CD4-positive, alpha-beta T cell treated with Interferon alpha-2 for 1 hour (primary cell): ENCODE measurements at regions not wholly inside any gene's neighbourhood (a gene's known extent, or its start where the extent isn't known, plus 50 kb on each side); places are given as distances from the start of the nearest gene placed in this dataset.
"Not testable (repeated sequence)": the region's sequence is repeated elsewhere in the genome, so short reads cannot be mapped to it uniquely, and the experiment has no call there.

ENCODE experiments used
- DNase-seq, 2 donors: peaks; one replicate each; pipeline ENCODE4 v3.0.0-alpha.2; 2020 to 2022

DNA sequence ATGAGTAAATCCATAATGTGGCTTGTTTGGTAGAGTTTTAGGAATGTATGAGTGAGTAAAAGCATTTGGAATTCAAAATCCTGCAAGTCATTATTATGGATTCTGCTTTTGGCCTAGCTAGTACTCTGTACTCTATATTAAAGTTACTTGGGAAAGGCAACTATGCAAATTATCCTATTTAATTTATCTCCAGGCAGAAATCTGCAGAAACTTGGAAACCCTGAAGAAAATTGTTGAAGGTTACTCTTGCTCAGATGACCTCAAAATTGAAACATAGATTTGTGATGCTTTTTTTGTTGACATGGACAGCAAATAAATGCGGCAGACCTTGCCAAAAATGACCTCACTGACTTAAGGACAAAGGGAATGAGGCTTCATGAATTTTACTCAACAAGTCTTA is 477.1 kb upstream of the EYS start:
- DNase-seq = no peak

GRCh38 chr6:66179361-66179760 is 472.3 kb upstream of the EYS start:
- no peak for DNase-seq

GRCh38 chr6:66173587-66173986 is 466.6 kb upstream of the EYS start:
- DNase-seq = no peak

DNA sequence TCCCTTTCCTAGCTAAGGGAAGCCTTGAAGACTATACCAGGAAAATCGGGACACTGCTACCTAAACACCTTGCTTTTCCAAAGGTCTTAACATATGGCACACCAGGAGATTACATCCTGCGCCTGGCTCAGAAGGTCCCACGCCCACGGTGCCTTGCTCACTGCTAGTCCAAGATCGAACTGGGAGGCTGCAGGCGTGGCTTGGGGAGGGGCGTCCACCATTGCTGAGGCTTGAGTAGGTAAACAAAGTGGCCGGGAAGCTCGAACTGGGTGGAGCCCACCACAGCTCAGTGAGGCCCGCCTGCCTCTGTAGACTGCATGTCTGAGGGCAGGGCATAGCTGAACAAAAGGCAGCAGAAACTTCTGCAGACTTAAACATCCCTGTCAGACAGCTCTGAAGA is 459.7 kb upstream of the EYS start:
- DNase-seq = not testable (repeated sequence)

- no peak for DNase-seq
Observed at GRCh38 chr6:66161546-66162108, 454.6 kb upstream of the EYS start.

GRCh38 chr6:66159937-66160336 is 452.9 kb upstream of the EYS start:
- no peak for DNase-seq

GRCh38 chr6:66153247-66153646 is 446.2 kb upstream of the EYS start:
- DNase-seq = no peak

DNA sequence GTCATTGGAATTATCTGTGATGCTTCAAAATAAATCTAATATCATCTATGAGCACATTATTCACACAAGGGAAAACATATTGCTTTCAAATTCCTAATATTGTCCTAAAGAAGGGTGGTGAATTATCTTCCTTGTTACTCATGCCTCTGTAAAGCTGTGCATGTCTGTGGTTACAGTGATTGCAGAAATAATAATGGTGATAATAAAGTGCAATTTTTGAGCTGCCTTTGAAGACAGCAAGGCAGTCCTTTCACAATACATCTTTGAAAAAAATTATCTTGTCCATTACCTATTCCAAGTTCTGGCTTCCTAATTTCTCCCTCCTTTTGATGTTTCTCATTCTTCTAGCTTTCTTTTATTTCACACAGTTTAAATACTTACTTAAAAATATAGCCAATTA is 442.1 kb upstream of the EYS start:
- no peak for DNase-seq

- no peak for DNase-seq
Observed at GRCh38 chr6:66145867-66146266, 438.8 kb upstream of the EYS start.

DNA sequence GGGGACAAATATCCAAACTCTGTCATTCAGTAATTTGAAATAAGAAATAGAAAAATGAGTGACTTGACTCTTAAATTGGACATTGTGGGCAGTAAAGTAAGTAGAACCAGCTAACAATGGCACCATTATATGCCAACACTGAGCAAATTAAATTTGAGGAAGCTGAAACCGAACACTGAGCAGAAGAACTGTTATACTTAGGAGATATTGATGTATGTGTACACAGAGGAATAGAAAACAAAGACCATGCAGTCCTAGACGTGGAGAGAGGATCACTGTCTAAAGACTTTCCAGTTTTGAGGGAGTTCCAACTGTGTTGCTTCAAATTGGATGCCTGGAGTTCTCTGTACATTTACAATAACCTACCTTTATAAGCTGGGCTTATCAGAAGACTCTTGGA is 427.0 kb upstream of the EYS start:
- DNase-seq = no peak

- no peak for DNase-seq
Observed at GRCh38 chr6:66128656-66129055, 421.6 kb upstream of the EYS start.

DNA sequence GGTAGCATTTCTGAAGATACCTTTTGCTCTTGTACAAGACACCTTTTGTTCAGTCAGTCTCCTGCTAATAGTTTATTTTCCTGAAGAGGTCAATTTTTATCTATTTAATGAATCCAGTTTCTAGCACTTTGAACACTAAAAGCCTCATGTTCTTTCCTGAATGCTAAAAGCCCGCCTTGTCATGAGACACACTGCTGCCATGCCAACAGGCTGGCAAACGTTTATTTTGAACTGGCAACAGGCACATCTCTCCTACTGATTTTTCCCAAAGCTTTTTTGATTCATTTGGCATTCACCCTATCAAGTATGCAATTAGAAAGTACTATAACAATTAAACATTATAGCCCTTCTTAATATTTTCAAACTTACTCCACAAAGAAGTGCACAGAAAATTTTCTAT is 421.2 kb upstream of the EYS start:
- no peak for DNase-seq

GRCh38 chr6:66127061-66127460 is 420.0 kb upstream of the EYS start:
- DNase-seq = no peak

DNA sequence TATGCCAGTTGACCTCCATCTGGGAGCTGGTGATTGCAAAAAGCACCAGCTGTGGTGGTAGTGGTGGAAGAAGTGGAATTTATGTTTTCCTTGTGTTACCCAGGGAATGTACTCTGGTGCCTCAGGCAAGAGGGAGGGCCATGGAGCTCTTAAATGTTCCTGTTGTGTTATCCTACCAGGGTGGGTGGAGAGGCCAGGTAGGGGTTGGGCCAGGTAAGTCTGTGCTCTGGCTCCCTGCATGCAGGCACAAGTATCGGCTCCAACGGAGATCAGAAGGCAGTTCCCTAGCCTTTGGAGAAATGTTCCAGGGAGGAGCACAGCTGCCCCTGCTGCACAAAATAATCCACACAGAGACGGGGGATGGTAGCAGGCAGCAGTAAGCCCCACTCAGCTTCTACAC is 419.3 kb upstream of the EYS start:
- no peak for DNase-seq

DNA sequence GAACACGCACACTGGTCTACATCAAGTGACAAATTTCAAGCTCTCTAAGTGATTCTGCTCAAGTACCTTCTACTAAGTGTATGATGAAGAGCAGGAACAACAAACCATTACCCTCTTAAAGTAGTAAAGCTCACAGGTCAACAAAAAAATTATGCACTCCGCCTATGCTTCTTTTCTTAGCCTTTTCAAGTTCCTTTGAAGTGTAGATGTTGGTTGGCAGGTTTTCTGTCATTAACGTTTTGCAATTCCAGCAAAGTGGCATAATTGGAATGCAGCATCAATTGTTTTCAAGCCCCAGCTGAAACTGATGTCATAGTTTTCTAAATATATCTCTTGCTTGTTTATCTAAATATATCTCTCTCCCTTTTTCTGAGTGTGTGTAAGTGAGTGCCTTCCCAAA is 396.9 kb upstream of the EYS start:
- DNase-seq = no peak

DNA sequence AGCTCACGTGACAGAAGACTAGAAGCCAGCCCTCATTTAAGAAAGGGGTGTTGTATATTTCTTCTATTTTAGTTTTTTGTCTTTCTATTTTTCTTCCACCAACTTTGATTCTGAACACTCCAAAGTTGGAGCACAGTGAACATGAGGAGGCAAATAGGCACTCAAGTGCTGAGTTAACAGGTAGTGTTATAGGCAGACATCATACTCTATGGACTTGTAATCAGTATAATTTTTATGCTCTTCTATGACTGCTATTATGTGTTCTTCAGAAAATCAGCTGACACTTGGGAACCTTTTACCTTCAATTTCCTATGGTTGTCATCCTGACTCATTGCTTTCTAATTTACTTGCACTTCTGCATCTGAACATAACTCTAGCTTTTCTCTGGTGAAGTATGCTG is 396.3 kb upstream of the EYS start:
- DNase-seq = no peak

- no peak for DNase-seq
Observed at GRCh38 chr6:66096679-66097078, 389.7 kb upstream of the EYS start.

- no peak for DNase-seq
Observed at GRCh38 chr6:66094615-66095014, 387.6 kb upstream of the EYS start.

- DNase-seq = not testable (repeated sequence)
Observed at GRCh38 chr6:66092306-66092705, 385.3 kb upstream of the EYS start.

DNA sequence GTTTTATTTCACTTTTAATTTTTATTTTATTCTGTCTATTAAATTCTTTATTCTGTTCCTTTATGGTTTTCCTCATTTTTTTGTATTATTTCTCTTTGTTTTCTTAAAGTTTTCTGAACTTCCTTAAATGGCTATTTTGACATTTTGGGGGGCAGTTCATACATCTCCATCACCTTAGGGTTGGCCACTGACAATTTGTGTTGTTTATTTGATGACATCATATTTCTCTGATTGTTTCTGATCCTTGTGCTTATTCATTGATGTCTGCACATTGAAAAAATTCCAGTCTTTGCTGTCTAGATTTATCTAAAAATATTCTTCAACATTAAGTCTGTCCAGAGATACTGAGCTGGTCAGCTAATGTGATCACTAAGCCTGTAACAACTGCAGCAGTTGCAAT is 379.5 kb upstream of the EYS start:
- DNase-seq = no peak

DNA sequence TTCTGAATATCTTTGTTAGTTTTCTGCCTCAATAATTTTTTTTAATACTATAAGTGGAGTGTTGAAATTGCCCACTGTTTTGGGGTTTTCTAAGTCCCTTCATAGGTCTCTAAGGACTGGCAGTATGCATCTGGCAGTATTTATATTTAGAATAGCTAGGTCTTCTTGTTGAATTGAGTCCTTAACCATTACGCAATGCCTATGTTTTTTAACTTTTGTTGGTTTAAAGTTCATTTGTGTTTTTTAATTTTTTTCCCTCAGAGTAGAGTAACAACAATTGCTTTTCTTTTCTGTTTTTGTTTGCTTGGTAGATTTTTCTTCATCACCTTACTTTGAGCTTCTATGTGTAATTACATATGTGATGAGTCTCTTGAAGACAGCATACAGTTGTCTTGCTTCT is 375.9 kb upstream of the EYS start:
- DNase-seq = no peak

DNA sequence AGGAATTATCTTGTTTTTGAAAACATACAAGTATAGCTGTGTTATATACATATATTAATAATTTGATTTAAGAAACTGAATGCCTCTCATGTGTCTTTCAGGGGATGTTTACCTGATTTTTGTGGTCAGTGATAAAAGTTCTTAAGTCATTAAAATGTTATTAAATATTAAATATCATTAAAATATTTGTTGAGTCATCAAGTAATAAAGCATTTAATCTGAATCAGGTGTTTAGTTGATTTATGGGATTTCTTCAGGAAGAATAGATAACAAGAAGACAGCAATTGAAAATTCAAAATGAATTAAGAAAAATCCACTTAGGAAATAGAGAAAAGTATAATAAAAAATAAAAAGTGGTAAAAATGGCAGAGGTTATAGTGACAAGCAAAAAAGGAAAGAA is 361.9 kb upstream of the EYS start:
- DNase-seq = no peak

GRCh38 chr6:66068033-66068432 is 361.0 kb upstream of the EYS start:
- no peak for DNase-seq

DNA sequence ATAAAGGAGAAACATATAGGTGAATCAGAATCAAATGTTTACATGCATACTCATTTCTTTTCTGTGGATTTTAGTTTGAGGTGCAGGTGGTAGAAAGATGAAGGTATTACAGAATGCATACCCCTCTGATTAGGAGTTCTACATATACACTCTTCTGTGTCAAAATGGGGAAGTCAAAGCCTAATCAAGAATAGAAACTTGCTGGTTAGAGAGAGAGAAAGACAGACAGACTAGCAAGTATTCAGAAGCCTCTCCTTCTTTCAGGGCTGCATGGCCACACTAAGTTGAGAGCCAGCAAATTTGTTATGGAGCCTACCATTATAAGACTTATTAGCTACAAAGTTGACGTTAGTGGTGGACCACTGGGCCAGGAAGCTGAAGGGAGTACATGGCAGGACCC is 358.3 kb upstream of the EYS start:
- DNase-seq = no peak

GRCh38 chr6:66057034-66057433 is 350.0 kb upstream of the EYS start:
- no peak for DNase-seq

DNA sequence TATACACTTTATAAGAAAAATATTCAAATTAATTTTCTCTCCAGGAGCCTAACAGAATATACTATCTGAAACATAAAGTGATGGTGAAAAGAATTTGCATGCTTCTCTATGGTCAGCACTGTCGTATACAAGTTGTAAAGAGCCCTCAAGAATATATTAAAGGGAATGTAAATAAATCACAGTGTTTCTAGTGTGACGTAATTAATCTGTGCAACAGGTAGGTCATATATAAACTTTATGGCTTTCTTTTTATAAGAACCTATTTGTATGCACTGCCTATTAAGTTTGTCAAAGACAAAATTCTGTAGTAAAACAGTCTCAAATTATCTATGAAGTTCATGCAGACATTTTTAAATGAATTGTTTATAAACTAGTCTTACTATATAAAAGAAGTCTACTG is 347.9 kb upstream of the EYS start:
- no peak for DNase-seq
